Mesenchymal stem cell (in vitro differentiated cells and primary cell): ENCODE measurements at regions not wholly inside any gene's neighbourhood (a gene's known extent, or its start where the extent isn't known, plus 50 kb on each side); places are given as distances from the start of the nearest gene placed in this dataset.

Source experiments
- DNase-seq: peaks from one replicate; pipeline ENCODE4 v3.0.0-alpha.2; 2013
- H2AFZ ChIP-seq: one replicate; pipeline ENCODE4 v1.6.1; 2013; ENCODE audit warnings: low read depth, mild to moderate bottlenecking, control low read depth, inconsistent platforms, low read length, moderate library complexity
- H2AK5ac ChIP-seq: 2 replicates; pipeline ENCODE4 v1.6.1; 2013; ENCODE audit warnings: low read length, moderate library complexity, mild to moderate bottlenecking, inconsistent platforms; ENCODE audit not compliant: severe bottlenecking
- H2BK120ac ChIP-seq: one replicate; pipeline ENCODE4 v1.6.1; 2013; ENCODE audit warnings: low read depth, mild to moderate bottlenecking, inconsistent platforms, low read length, moderate library complexity
- H2BK12ac ChIP-seq, 2 experiments: one replicate each; pipeline ENCODE4 v1.6.1; 2013; ENCODE audit warnings: inconsistent platforms in 2 of 2, low read length in 2 of 2, mild to moderate bottlenecking in 2 of 2, moderate library complexity in 2 of 2, control low read depth in 1 of 2
- H2BK15ac ChIP-seq: one replicate; pipeline ENCODE4 v1.6.1; 2013; ENCODE audit warnings: mild to moderate bottlenecking, low read depth, inconsistent platforms; ENCODE audit not compliant: poor library complexity, severe bottlenecking
- H2BK5ac ChIP-seq: 2 replicates; pipeline ENCODE4 v1.6.1; 2013; ENCODE audit warnings: low read depth, mild to moderate bottlenecking, low read length, control low read depth, inconsistent platforms; ENCODE audit not compliant: poor library complexity, severe bottlenecking
- H3K14ac ChIP-seq, 2 experiments: one replicate each; pipeline ENCODE4 v1.6.1; 2013; ENCODE audit warnings: inconsistent platforms in 2 of 2, low read length in 2 of 2, control low read depth in 1 of 2, mild to moderate bottlenecking in 1 of 2, moderate library complexity in 1 of 2
- H3K18ac ChIP-seq, 2 experiments: one replicate each; pipeline ENCODE4 v1.6.1; 2013; ENCODE audit warnings: inconsistent platforms in 2 of 2, low read length in 2 of 2, control low read depth in 1 of 2, low read depth in 1 of 2, mild to moderate bottlenecking in 1 of 2
- H3K23ac ChIP-seq, 2 experiments: one replicate each; pipeline ENCODE4 v1.6.1; 2013; ENCODE audit warnings: inconsistent platforms in 2 of 2, low read length in 2 of 2, mild to moderate bottlenecking in 2 of 2, moderate library complexity in 2 of 2, control low read depth in 1 of 2
- H3K27ac ChIP-seq: 2 replicates; pipeline ENCODE4 v1.5.1; 2013; ENCODE audit warnings: mild to moderate bottlenecking, moderate library complexity, low read length, control low read depth, inconsistent platforms; ENCODE audit not compliant: poor library complexity, severe bottlenecking
- H3K27me3 ChIP-seq, 2 experiments: 2 replicates each; pipeline versions ENCODE4 v1.6.1 to v1.7.0; 2013; ENCODE audit warnings: low read length in 2 of 2, mild to moderate bottlenecking in 2 of 2, moderate library complexity in 2 of 2, control low read depth in 1 of 2, inconsistent platforms in 1 of 2; ENCODE audit not compliant: control insufficient read depth in 1 of 2, insufficient read depth in 1 of 2
- H3K36me3 ChIP-seq, 2 experiments: 2 replicates each; pipeline versions ENCODE4 v1.6.1 to v1.7.0; 2013; ENCODE audit warnings: low read length in 2 of 2, control low read depth in 1 of 2, inconsistent platforms in 1 of 2, low read depth in 1 of 2, mild to moderate bottlenecking in 1 of 2; ENCODE audit not compliant: insufficient read depth in 2 of 2, control insufficient read depth in 1 of 2
- H3K4ac ChIP-seq, 2 experiments: one replicate each; pipeline ENCODE4 v1.6.1; 2013; ENCODE audit warnings: inconsistent platforms in 2 of 2, low read length in 2 of 2, mild to moderate bottlenecking in 2 of 2, moderate library complexity in 2 of 2, control low read depth in 1 of 2, low read depth in 1 of 2
- H3K4me1 ChIP-seq: 2 replicates; pipeline ENCODE4 v1.6.1; 2013; ENCODE audit warnings: low read depth, low read length, control low read depth; ENCODE audit not compliant: control insufficient read depth, insufficient read depth
- H3K4me2 ChIP-seq: 2 replicates; pipeline ENCODE4 v1.6.1; 2013; ENCODE audit warnings: low read length, mild to moderate bottlenecking, inconsistent platforms; ENCODE audit not compliant: poor library complexity, severe bottlenecking
- H3K4me3 ChIP-seq, 2 experiments: 2 replicates each; pipeline versions ENCODE4 v1.5.1 to v1.7.0; 2013; ENCODE audit warnings: low read length in 2 of 2, mild to moderate bottlenecking in 2 of 2, control low read depth in 1 of 2, low read depth in 1 of 2; ENCODE audit not compliant: insufficient read depth in 1 of 2
- H3K79me1 ChIP-seq: replicated peaks from 2 replicates; pipeline ENCODE4 v1.6.1; 2013; ENCODE audit warnings: mild to moderate bottlenecking, control low read depth, low read length, inconsistent platforms; ENCODE audit not compliant: poor library complexity, severe bottlenecking
- H3K9ac ChIP-seq: 2 replicates; pipeline ENCODE4 v1.7.0; 2013; ENCODE audit warnings: mild to moderate bottlenecking, low read length, moderate library complexity
- H3K9me3 ChIP-seq: 2 replicates; pipeline ENCODE4 v1.7.0; 2013; ENCODE audit warnings: mild to moderate bottlenecking, low read length; ENCODE audit not compliant: control insufficient read depth
- H4K8ac ChIP-seq: one replicate; pipeline ENCODE4 v1.6.1; 2013; ENCODE audit warnings: inconsistent platforms, mild to moderate bottlenecking, low read length, moderate library complexity
- H4K91ac ChIP-seq: one replicate; pipeline ENCODE4 v1.6.1; 2013; ENCODE audit warnings: mild to moderate bottlenecking, low read length, inconsistent platforms
- WGBS: methylation state at CpG from one replicate; pipeline ENCODE4 v1.1.7; 2013; ENCODE audit warnings: mixed read lengths; 5-methylcytosine and 5-hydroxymethylcytosine counted together

GRCh38 chr11:12600829-12601228 is 73.4 kb upstream of the TEAD1 start:
- no peak overlapping the region for H3K27ac ChIP-seq
- H3K4me3 ChIP-seq = no peak overlapping the region
- peak overlapping the region; percentile 12 to 78 for H2BK12ac ChIP-seq
- H2AK5ac ChIP-seq = no peak overlapping the region
- no peak overlapping the region for H2BK120ac ChIP-seq
- no peaks in the 10 kb centered on the region for H3K36me3 ChIP-seq
- H3K27me3 ChIP-seq = no peaks in the 10 kb centered on the region
- H3K18ac ChIP-seq = peak overlapping the region in 1 of 2 experiments; percentile 66
- no peak overlapping the region for H3K4me2 ChIP-seq
- no peak overlapping the region for H2AFZ ChIP-seq
- no peak overlapping the region for H2BK15ac ChIP-seq
- H3K4me1 ChIP-seq = peaks cover 6% of the 10 kb centered on the region
- H3K14ac ChIP-seq = no peak overlapping the region
- 64% methylated on average over 6 of the region's 6 CpGs for WGBS
- H3K23ac ChIP-seq = no peak overlapping the region
- H3K9ac ChIP-seq = no peak overlapping the region
- peaks cover 4% of the 10 kb centered on the region for H3K9me3 ChIP-seq
- H4K91ac ChIP-seq = no peak overlapping the region
- no peak for DNase-seq
- no peak overlapping the region for H2BK5ac ChIP-seq
- no peak overlapping the region for H4K8ac ChIP-seq
- no peak overlapping the region for H3K4ac ChIP-seq
- no peaks in the 10 kb centered on the region for H3K79me1 ChIP-seq

GRCh38 chr11:12602421-12602820 is 71.8 kb upstream of the TEAD1 start:
- no peak overlapping the region for H3K27ac ChIP-seq
- DNase-seq = peak; percentile 18
- H2BK5ac ChIP-seq = no peak overlapping the region
- no peak overlapping the region for H3K14ac ChIP-seq
- H3K23ac ChIP-seq = no peak overlapping the region
- H3K4me3 ChIP-seq = no peak overlapping the region
- no peak overlapping the region for H2BK120ac ChIP-seq
- no peak overlapping the region for H3K4ac ChIP-seq
- no peak overlapping the region for H4K8ac ChIP-seq
- no peak overlapping the region for H3K4me2 ChIP-seq
- no peaks in the 10 kb centered on the region for H3K27me3 ChIP-seq
- no peaks in the 10 kb centered on the region for H3K79me1 ChIP-seq
- H4K91ac ChIP-seq = no peak overlapping the region
- H2BK12ac ChIP-seq = no peak overlapping the region
- H2AFZ ChIP-seq = no peak overlapping the region
- H2BK15ac ChIP-seq = no peak overlapping the region
- no peak overlapping the region for H2AK5ac ChIP-seq
- H3K9ac ChIP-seq = no peak overlapping the region
- peaks cover 6% of the 10 kb centered on the region for H3K9me3 ChIP-seq
- 46% methylated on average over 4 of the region's 4 CpGs for WGBS
- H3K4me1 ChIP-seq = peaks cover 6% of the 10 kb centered on the region
- no peak overlapping the region for H3K18ac ChIP-seq
- no peaks in the 10 kb centered on the region for H3K36me3 ChIP-seq

- Histone ChIP-seq H3K4ac (no peak overlapping the region), H2BK120ac (no peak overlapping the region), H3K23ac (no peak overlapping the region), H4K8ac (no peak overlapping the region), H3K9me3 (peaks cover 6% of the 10 kb centered on the region), H2AK5ac (no peak overlapping the region), H3K9ac (no peak overlapping the region), H3K4me2 (no peak overlapping the region), H3K4me3 (no peak overlapping the region), H4K91ac (no peak overlapping the region), H2BK15ac (no peak overlapping the region), H2AFZ (no peak overlapping the region), H3K18ac (no peak overlapping the region), H3K27me3 (no peaks in the 10 kb centered on the region), H2BK5ac (no peak overlapping the region), H3K27ac (no peak overlapping the region), H2BK12ac (peak overlapping the region in 1 of 2 experiments; percentile 71), H3K79me1 (no peaks in the 10 kb centered on the region), H3K4me1 (peaks cover 6% of the 10 kb centered on the region), H3K14ac (peak overlapping the region in 1 of 2 experiments; percentile 65), H3K36me3 (no peaks in the 10 kb centered on the region)
- 40% methylated on average over 2 of the region's 3 CpGs for WGBS
- DNase-seq = no peak
These were observed 70.8 kb upstream of the TEAD1 start for GRCh38 chr11:12603143-12604088.

- Histone ChIP-seq H2BK15ac (no peak overlapping the region), H2AFZ (no peak overlapping the region), H2BK5ac (no peak overlapping the region), H4K91ac (no peak overlapping the region), H3K36me3 (no peaks in the 10 kb centered on the region), H4K8ac (no peak overlapping the region), H3K27ac (no peak overlapping the region), H3K4ac (no peak overlapping the region), H3K9ac (no peak overlapping the region), H2BK12ac (no peak overlapping the region), H3K4me3 (no peak overlapping the region), H2BK120ac (no peak overlapping the region), H3K14ac (no peak overlapping the region), H3K27me3 (no peaks in the 10 kb centered on the region), H3K79me1 (no peaks in the 10 kb centered on the region), H3K18ac (no peak overlapping the region), H2AK5ac (no peak overlapping the region), H3K4me1 (peaks cover 2% of the 10 kb centered on the region), H3K9me3 (peaks cover 6% of the 10 kb centered on the region), H3K4me2 (no peak overlapping the region), H3K23ac (no peak overlapping the region)
- no peak for DNase-seq
- WGBS = 91% methylated on average over 1 of the region's 1 CpG
These were observed 69.6 kb upstream of the TEAD1 start for GRCh38 chr11:12604557-12605153.
